NB4 (cell line): ENCODE measurements at regions not wholly inside any gene's neighbourhood (a gene's known extent, or its start where the extent isn't known, plus 50 kb on each side); places are given as distances from the start of the nearest gene placed in this dataset.
A peak's percentile ranks its signal among the peaks of the same experiment; 100 is the strongest.

Source experiments
- DNase-seq: peaks from one replicate; pipeline ENCODE4 v3.0.0; 2010; ENCODE audit warnings: low read depth
- H3K4me3 ChIP-seq: one replicate; pipeline ENCODE4 v1.5.1; 2011; ENCODE audit warnings: mild to moderate bottlenecking, low read depth, low read length, moderate library complexity
- CTCF ChIP-seq: IDR thresholded peaks from one replicate; pipeline ENCODE4 v1.5.1; 2012; ENCODE audit warnings: low read depth, low read length
- MAX ChIP-seq: IDR thresholded peaks from 2 replicates; pipeline ENCODE4 v1.6.1; 2011; ENCODE audit warnings: low read depth, low read length
- MYC ChIP-seq: IDR thresholded peaks from 2 replicates; pipeline ENCODE4 v1.6.1; 2011; ENCODE audit warnings: low read depth, low read length
- POLR2A ChIP-seq: IDR thresholded peaks from 2 replicates; pipeline ENCODE4 v1.6.1; 2011; ENCODE audit warnings: mild to moderate bottlenecking; ENCODE audit not compliant: insufficient read length; ENCODE audit errors: extremely low read depth

- DNase-seq = no peak
Observed at GRCh38 chr2:236940497-236940896, 145.2 kb upstream of the COPS8 start.

GRCh38 chr2:236940916-236941520 lies 144.7 kb upstream of the COPS8 start:
- H3K4me3 ChIP-seq = no peak overlapping the region
- TF ChIP-seq CTCF = no peak
- TF ChIP-seq MYC = no peak
- TF ChIP-seq MAX = no peak
- no peak for TF ChIP-seq POLR2A
- no peak for DNase-seq

More at GRCh38 chr2:236940497-236940896, 145.2 kb upstream of the COPS8 start:
- no peak overlapping the region for H3K4me3 ChIP-seq
- no peak for TF ChIP-seq MAX
- TF ChIP-seq POLR2A = no peak
- TF ChIP-seq CTCF = no peak

- H3K4me3 ChIP-seq = no peak overlapping the region
- TF ChIP-seq POLR2A (no peak), MAX (no peak), MYC (no peak), CTCF (no peak)
- no peak for DNase-seq
Observed at GRCh38 chr2:236941551-236941950, 144.1 kb upstream of the COPS8 start.

GRCh38 chr2:236942554-236942953 lies 143.1 kb upstream of the COPS8 start:
- H3K4me3 ChIP-seq = no peak overlapping the region
- no peak for DNase-seq
- no peak for TF ChIP-seq CTCF

GRCh38 chr2:236943068-236943467 lies 142.6 kb upstream of the COPS8 start:
- 0 out of 2 replicates have a peak, but pooled peaks have one; percentile 8 for TF ChIP-seq MAX
- no peak for TF ChIP-seq POLR2A
- DNase-seq = no peak
- H3K4me3 ChIP-seq = no peak overlapping the region

- no peak overlapping the region for H3K4me3 ChIP-seq
- TF ChIP-seq CTCF (no peak), MAX (no peak), POLR2A (no peak), MYC (no peak)
- DNase-seq = no peak
Observed at GRCh38 chr2:236943841-236944513, 141.7 kb upstream of the COPS8 start.
